Neural progenitor cell (in vitro differentiated cells): ENCODE measurements at regions not wholly inside any gene's neighbourhood (a gene's known extent, or its start where the extent isn't known, plus 50 kb on each side); places are given as distances from the start of the nearest gene placed in this dataset.

Source experiments
- DNase-seq: peaks from one replicate; pipeline ENCODE4 v3.0.0-alpha.2; 2016; ENCODE audit warnings: low spot score
- H2AFZ ChIP-seq: fragments of 200-600 bp; sonication (generic); replicated peaks from 2 replicates; pipeline ENCODE4 v1.6.1; 2016; ENCODE audit warnings: antibody characterized with exemption
- H3F3A ChIP-seq: fragments of 200-600 bp; sonication (generic); 2 replicates; pipeline ENCODE4 v1.6.1; 2016; ENCODE audit warnings: antibody characterized with exemption, low read depth
- H3K27ac ChIP-seq: fragments of 200-600 bp; sonication (generic); 2 replicates; pipeline ENCODE4 v1.5.1; 2016; ENCODE audit warnings: mild to moderate bottlenecking
- H3K27me3 ChIP-seq: fragments of 200-600 bp; sonication (generic); 2 replicates; pipeline ENCODE4 v1.6.1; 2016; ENCODE audit warnings: mild to moderate bottlenecking, moderate library complexity
- H3K36me3 ChIP-seq: fragments of 200-600 bp; sonication (generic); 2 replicates; pipeline ENCODE4 v1.5.1; 2016
- H3K4me1 ChIP-seq: fragments of 200-600 bp; sonication (generic); 2 replicates; pipeline ENCODE4 v1.6.1; 2016; ENCODE audit warnings: mixed run types
- H3K4me2 ChIP-seq: fragments of 200-600 bp; sonication (generic); 2 replicates; pipeline ENCODE4 v1.6.1; 2016
- H3K4me3 ChIP-seq: fragments of 200-600 bp; sonication (generic); 2 replicates; pipeline ENCODE4 v1.5.1; 2016
- H3K79me2 ChIP-seq: fragments of 200-600 bp; sonication (generic); 2 replicates; pipeline ENCODE4 v1.6.1; 2016; ENCODE audit warnings: low read depth
- H3K9ac ChIP-seq: fragments of 200-600 bp; sonication (generic); 2 replicates; pipeline ENCODE4 v1.6.1; 2016
- H3K9me3 ChIP-seq: fragments of 200-600 bp; sonication (generic); 2 replicates; pipeline ENCODE4 v1.5.1; 2016; ENCODE audit warnings: low read depth
- H4K20me1 ChIP-seq: fragments of 200-600 bp; sonication (generic); 2 replicates; pipeline ENCODE4 v1.6.1; 2016; ENCODE audit warnings: low read depth
- H3K27ac Mint-ChIP-seq: 3 replicates; pipeline ENCODE4 v1.8.0; 2021; ENCODE audit warnings: mixed read lengths
- H3K27me3 Mint-ChIP-seq: 2 replicates; pipeline ENCODE4 v1.8.0; 2022; ENCODE audit warnings: low read depth, mild to moderate bottlenecking, inconsistent platforms, moderate library complexity, mixed read lengths; ENCODE audit not compliant: insufficient read depth
- H3K36me3 Mint-ChIP-seq: 3 replicates; pipeline ENCODE4 v1.8.0; 2021; ENCODE audit warnings: mixed read lengths
- H3K4me1 Mint-ChIP-seq: 3 replicates; pipeline ENCODE4 v1.8.0; 2021; ENCODE audit warnings: mixed read lengths
- H3K4me3 Mint-ChIP-seq: 3 replicates; pipeline ENCODE4 v1.8.0; 2021; ENCODE audit warnings: mild to moderate bottlenecking, moderate library complexity, mixed read lengths
- H3K9me3 Mint-ChIP-seq: 3 replicates; pipeline ENCODE4 v1.8.0; 2020; ENCODE audit warnings: mixed read lengths
- EZH2 ChIP-seq: fragments of 200-600 bp; sonication (generic); IDR thresholded peaks from 2 replicates; pipeline ENCODE4 v1.6.1; 2017; ENCODE audit warnings: antibody characterized with exemption, mild to moderate bottlenecking, moderate library complexity
- EZH2phosphoT487 ChIP-seq: fragments of 200-600 bp; sonication (generic); IDR thresholded peaks from 2 replicates; pipeline ENCODE4 v1.6.1; 2017; ENCODE audit warnings: antibody characterized with exemption
- TF ChIP-seq, protein P1 (sequence below): fragments of 200-600 bp; sonication (generic); IDR thresholded peaks from 2 replicates; pipeline ENCODE4 v1.5.1; 2017; ENCODE audit warnings: antibody characterized with exemption, mild to moderate bottlenecking

DNA sequence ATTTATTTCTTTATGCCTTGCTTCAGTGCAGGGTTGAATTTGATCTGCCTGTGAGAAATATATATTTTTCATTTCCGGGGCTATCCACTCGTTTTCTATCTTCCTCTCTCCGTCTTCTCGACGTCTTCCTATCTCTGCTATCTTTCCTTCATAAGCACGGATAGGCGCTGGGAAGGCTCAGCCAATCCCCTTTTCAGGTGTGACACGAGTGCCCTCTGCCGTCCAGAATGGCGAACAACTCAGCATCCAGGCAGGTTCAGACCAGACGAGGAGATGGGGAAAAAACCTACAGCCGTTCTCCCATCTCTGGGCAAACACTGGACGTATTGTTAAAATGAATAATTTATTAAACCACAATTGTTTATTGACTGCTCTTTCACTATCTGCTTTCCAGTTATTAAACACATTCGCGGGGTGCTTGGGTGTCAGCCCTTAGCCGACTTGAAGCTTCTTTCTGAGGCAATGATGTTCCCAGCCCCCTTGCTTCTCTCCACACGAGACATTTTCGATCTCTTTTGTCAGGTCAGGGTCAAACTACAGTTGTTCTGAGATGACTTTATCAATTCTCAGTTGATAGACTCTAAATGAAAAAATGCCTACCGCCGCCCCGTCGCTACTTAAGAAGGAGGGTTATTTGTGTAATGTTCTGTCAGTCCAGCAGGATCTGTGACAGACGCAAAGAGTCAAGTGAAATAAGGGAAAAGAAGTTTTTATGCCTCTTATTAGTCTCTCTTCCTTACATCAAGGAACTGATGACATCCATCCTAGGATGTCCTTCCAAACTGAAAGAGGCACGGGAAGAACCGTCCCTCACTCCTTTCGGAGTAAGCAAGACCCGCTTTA is 96.3 kb upstream of the NOCT start:
- Histone ChIP-seq H3K4me1 (no peaks in the 10 kb centered on the region), H3K4me2 (no peak overlapping the region), H3K27ac (no peak overlapping the region), H3F3A (no peaks in the 10 kb centered on the region), H3K79me2 (no peaks in the 10 kb centered on the region), H3K9me3 (no peaks in the 10 kb centered on the region), H3K9ac (no peak overlapping the region), H3K27me3 (peaks cover 7% of the 10 kb centered on the region), H4K20me1 (no peaks in the 10 kb centered on the region), H3K36me3 (no peaks in the 10 kb centered on the region), H3K4me3 (no peak overlapping the region), H2AFZ (peak overlapping the region; percentile 23)
- Mint-ChIP-seq H3K36me3 (no peaks in the 10 kb centered on the region), H3K9me3 (no peaks in the 10 kb centered on the region), H3K4me3 (no peak overlapping the region), H3K27me3 (peaks cover 2% of the 10 kb centered on the region), H3K4me1 (peaks cover 11% of the 10 kb centered on the region), H3K27ac (no peak overlapping the region)
- TF ChIP-seq, protein P1, sequence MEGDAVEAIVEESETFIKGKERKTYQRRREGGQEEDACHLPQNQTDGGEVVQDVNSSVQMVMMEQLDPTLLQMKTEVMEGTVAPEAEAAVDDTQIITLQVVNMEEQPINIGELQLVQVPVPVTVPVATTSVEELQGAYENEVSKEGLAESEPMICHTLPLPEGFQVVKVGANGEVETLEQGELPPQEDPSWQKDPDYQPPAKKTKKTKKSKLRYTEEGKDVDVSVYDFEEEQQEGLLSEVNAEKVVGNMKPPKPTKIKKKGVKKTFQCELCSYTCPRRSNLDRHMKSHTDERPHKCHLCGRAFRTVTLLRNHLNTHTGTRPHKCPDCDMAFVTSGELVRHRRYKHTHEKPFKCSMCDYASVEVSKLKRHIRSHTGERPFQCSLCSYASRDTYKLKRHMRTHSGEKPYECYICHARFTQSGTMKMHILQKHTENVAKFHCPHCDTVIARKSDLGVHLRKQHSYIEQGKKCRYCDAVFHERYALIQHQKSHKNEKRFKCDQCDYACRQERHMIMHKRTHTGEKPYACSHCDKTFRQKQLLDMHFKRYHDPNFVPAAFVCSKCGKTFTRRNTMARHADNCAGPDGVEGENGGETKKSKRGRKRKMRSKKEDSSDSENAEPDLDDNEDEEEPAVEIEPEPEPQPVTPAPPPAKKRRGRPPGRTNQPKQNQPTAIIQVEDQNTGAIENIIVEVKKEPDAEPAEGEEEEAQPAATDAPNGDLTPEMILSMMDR = peak; percentile 90
- no peak for TF ChIP-seq EZH2
- TF ChIP-seq EZH2phosphoT487 = no peak
- DNase-seq = peak; percentile 82

DNA sequence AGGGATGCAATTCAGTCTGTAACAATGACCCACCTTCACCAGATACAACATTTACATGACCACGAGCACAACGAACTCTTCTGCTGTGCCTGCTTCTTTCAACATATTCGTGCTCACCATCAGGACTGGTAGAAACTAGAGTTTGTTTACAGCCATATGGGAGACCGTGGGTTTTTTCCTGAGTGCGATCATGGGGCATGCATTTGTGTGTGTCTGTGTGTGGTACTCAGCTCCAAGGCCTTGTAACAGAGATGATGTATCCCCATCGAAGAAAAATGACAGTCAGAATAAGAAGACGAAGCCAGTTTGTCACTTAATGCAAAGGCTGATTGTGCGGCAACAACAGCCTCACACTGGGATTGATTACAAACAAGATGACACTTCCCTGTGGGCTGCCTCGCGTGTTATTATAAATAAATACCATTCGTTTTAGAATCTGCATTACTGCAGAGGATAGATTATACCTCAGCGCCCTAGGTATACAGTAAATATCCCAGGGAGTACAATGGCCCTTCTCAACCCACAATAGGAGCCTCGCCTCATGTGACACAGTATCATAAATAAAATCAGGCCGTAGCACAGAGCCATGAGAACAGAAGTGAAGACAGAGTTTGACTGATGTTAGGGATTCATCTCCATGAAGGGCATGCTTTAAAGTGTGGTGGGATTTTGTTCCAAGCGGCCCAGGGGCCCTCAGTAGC is 97.3 kb upstream of the NOCT start:
- H2AFZ ChIP-seq = no peak overlapping the region
- no peaks in the 10 kb centered on the region for H3F3A ChIP-seq
- H3K9ac ChIP-seq = no peak overlapping the region
- Mint-ChIP-seq H3K9me3 (no peaks in the 10 kb centered on the region), H3K27me3 (peaks cover 4% of the 10 kb centered on the region), H3K27ac (no peak overlapping the region), H3K4me3 (no peak overlapping the region), H3K36me3 (no peaks in the 10 kb centered on the region), H3K4me1 (peaks cover 11% of the 10 kb centered on the region)
- H3K36me3 ChIP-seq = no peaks in the 10 kb centered on the region
- no peak overlapping the region for H3K4me2 ChIP-seq
- H3K27ac ChIP-seq = no peak overlapping the region
- H3K79me2 ChIP-seq = no peaks in the 10 kb centered on the region
- no peaks in the 10 kb centered on the region for H3K4me1 ChIP-seq
- H3K9me3 ChIP-seq = no peaks in the 10 kb centered on the region
- H4K20me1 ChIP-seq = no peaks in the 10 kb centered on the region
- DNase-seq = no peak
- no peak overlapping the region for H3K4me3 ChIP-seq
- no peak for TF ChIP-seq EZH2
- no peak for TF ChIP-seq EZH2phosphoT487
- TF ChIP-seq, protein P1 = no peak
- H3K27me3 ChIP-seq = peaks cover 15% of the 10 kb centered on the region

DNA sequence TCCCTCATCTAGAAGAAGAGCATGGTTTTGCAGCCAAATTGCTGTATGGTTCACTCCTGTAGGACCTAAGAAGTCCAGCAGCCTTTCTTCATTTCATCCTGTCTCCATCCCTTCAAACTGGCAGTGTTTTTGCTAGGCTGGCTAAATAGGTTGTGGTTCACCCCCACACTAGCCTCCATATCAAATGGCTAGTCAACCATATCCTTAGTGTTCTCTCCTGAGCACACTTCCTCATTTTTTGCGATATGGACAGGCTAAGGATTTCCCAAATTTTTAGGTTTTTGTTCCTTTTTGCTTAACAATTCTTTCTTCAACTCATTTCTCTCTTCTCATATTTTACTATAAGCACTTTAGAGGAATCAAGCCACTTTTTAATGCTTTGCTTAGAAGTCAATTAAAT is 98.8 kb upstream of the NOCT start:
- H3K4me1 Mint-ChIP-seq = peaks cover 21% of the 10 kb centered on the region
- H3K4me3 Mint-ChIP-seq = no peak overlapping the region
- H3K36me3 Mint-ChIP-seq = no peaks in the 10 kb centered on the region
- no peaks in the 10 kb centered on the region for H3K4me1 ChIP-seq
- H3K4me3 ChIP-seq = no peak overlapping the region
- H3K79me2 ChIP-seq = no peaks in the 10 kb centered on the region
- H3K27me3 Mint-ChIP-seq = peaks cover 2% of the 10 kb centered on the region
- H3K27ac ChIP-seq = no peak overlapping the region
- H3K4me2 ChIP-seq = no peak overlapping the region
- DNase-seq = no peak
- no peak overlapping the region for H3K9ac ChIP-seq
- H3K27me3 ChIP-seq = peaks cover 30% of the 10 kb centered on the region
- no peaks in the 10 kb centered on the region for H3K36me3 ChIP-seq
- no peak overlapping the region for H3K27ac Mint-ChIP-seq
- H4K20me1 ChIP-seq = no peaks in the 10 kb centered on the region
- no peak for TF ChIP-seq EZH2phosphoT487
- TF ChIP-seq EZH2 = no peak
- TF ChIP-seq, protein P1 = no peak
- H2AFZ ChIP-seq = no peak overlapping the region
- no peaks in the 10 kb centered on the region for H3K9me3 ChIP-seq
- no peaks in the 10 kb centered on the region for H3K9me3 Mint-ChIP-seq
- H3F3A ChIP-seq = no peaks in the 10 kb centered on the region
